ENCODE measurements at regions not wholly inside any gene's neighbourhood (a gene's known extent, or its start where the extent isn't known, plus 50 kb on each side); places are given as distances from the start of the nearest gene placed in this dataset.

DNA sequence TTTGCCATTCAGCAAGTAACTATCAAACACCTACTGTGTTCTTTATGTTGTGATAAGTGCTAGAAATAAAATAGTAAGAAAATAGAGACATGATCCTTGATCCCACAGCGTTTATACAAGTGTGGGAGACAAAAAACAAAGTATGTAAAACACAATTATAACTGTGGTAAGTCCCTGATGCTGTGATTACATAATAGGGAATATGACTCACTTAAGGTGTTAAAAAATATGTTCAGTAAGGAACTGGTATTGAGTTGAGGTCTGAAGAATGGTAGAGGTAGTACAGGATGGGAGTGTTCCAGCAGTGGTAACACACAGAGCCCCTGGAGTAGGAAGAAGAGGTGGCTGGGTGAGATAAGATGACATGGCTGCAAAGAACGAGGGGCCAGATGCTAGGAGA lies 132.1 kb upstream of the TMC3 start:
- H3K4me3 ChIP-seq (ENCODE audit: low read length): no peak overlapping the region
- H3K4me1 ChIP-seq (ENCODE audit: insufficient read depth, low read length): no peaks in the 10 kb centered on the region
- no peak overlapping the region for H2AFZ ChIP-seq (ENCODE audit: low read depth, low read length)
- H3K27me3 ChIP-seq (ENCODE audit: insufficient read depth, low read length): peaks cover 3% of the 10 kb centered on the region
- no peaks in the 10 kb centered on the region for H3K36me3 ChIP-seq (ENCODE audit: insufficient read depth, low read length)
- H3K9me3 ChIP-seq (ENCODE audit: low read length): no peaks in the 10 kb centered on the region

DNA sequence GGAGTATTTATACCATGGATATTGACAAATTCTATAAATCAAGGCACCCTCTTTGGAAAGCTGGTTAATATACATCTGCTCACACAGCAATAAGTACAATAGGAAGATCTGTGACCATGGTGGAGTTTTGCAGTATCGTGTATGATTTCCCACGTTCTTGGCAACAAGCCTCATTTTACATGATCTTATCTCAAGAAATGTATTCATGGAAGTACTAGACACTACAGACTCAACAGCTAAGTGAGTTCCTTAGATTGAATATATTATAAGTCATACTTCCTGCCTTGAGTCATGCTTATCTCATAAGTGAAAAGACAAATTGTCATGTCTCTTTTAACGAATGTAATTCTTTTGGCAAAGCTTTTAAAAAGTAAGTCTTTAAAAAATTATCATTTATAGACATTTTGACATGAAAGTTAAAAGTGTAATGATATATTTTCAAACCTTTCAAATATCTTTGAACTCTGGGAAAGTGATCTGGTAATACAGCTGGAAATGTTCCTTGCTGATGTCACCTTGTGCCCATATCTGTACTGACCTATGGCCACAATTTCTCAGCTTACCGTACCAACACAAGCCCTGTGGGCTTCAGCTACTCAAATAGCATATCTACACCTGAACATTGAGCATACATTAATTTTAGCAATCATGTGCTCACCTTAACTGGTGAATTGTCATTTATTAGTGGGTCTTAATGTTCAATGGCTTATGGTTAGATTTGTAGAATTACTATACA lies 130.3 kb upstream of the TMC3 start:
- H3K36me3 ChIP-seq (ENCODE audit: insufficient read depth, low read length): no peaks in the 10 kb centered on the region
- H3K27me3 ChIP-seq (ENCODE audit: insufficient read depth, low read length): peaks cover 3% of the 10 kb centered on the region
- H3K4me3 ChIP-seq (ENCODE audit: low read length): no peak overlapping the region
- H2AFZ ChIP-seq (ENCODE audit: low read depth, low read length): no peak overlapping the region
- no peaks in the 10 kb centered on the region for H3K9me3 ChIP-seq (ENCODE audit: low read length)
- H3K4me1 ChIP-seq (ENCODE audit: insufficient read depth, low read length): no peaks in the 10 kb centered on the region

DNA sequence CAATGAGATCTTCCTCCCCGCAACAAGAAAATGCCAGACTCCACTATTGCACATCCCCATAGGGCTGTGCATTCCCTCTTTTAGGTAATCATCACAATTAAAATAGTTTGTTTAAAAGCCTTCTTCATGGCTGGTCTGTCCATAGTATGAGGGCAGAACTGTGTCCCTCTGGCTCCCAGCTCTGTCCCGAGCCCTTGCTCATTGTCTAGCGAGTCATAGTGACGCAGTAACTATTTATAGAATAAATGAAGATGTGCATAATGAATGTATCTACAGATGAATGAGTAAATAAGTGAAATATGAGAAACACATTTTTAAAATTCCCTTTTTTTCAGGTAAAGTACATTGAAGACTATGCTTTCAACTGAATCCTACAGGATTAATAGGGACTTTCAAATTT lies 128.4 kb upstream of the TMC3 start:
- H3K4me1 ChIP-seq (ENCODE audit: insufficient read depth, low read length): no peaks in the 10 kb centered on the region
- H3K36me3 ChIP-seq (ENCODE audit: insufficient read depth, low read length): no peaks in the 10 kb centered on the region
- H2AFZ ChIP-seq (ENCODE audit: low read depth, low read length): no peak overlapping the region
- no peaks in the 10 kb centered on the region for H3K27me3 ChIP-seq (ENCODE audit: insufficient read depth, low read length)
- no peak overlapping the region for H3K4me3 ChIP-seq (ENCODE audit: low read length)
- H3K9me3 ChIP-seq (ENCODE audit: low read length): no peaks in the 10 kb centered on the region

DNA sequence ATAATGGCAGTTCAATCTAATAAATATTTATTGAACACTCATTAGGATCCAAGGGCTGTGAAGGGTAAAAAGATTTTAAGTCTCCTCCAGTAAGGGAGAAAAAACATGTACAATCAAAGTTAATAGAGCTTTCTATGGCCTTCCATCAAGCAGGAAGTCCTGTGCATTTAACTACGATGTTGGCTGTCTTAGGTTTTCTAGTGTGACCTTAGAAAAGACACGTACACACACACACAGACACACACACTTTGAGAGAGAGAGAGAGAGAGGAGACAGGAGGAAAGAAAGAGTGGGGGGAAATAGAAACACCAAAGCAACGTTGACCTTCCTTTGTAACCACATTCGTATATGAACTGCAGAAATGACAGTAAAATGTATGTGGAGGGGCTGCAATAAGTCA lies 126.1 kb upstream of the TMC3 start:
- no peaks in the 10 kb centered on the region for H3K4me1 ChIP-seq (ENCODE audit: insufficient read depth, low read length)
- no peaks in the 10 kb centered on the region for H3K9me3 ChIP-seq (ENCODE audit: low read length)
- H3K27me3 ChIP-seq (ENCODE audit: insufficient read depth, low read length): no peaks in the 10 kb centered on the region
- H2AFZ ChIP-seq (ENCODE audit: low read depth, low read length): no peak overlapping the region
- H3K4me3 ChIP-seq (ENCODE audit: low read length): no peak overlapping the region
- no peaks in the 10 kb centered on the region for H3K36me3 ChIP-seq (ENCODE audit: insufficient read depth, low read length)

DNA sequence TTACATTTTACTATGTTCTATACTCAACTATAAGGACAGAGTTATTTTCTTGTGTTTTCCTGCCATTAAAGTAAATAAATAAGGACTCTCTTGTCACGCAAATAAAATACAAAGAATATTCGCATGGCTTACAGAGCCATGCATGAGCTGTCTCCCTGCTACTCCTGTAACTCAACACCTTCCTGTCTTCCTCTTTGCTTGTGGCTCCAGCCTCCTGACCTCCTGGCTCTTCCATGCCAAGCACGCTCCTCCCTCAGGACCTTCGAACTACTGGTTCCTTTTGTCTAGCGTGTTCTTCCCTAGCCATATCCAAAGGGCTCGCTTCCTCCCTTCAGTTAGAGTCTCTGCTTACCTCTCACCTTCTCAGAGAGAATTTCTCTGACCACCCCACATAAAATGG lies 124.3 kb upstream of the TMC3 start:
- Histone ChIP-seq H3K4me3 (ENCODE audit: low read length) (no peak overlapping the region), H3K36me3 (ENCODE audit: insufficient read depth, low read length) (no peaks in the 10 kb centered on the region), H3K27me3 (ENCODE audit: insufficient read depth, low read length) (no peaks in the 10 kb centered on the region), H3K4me1 (ENCODE audit: insufficient read depth, low read length) (no peaks in the 10 kb centered on the region), H3K9me3 (ENCODE audit: low read length) (no peaks in the 10 kb centered on the region), H2AFZ (ENCODE audit: low read depth, low read length) (no peak overlapping the region)

DNA sequence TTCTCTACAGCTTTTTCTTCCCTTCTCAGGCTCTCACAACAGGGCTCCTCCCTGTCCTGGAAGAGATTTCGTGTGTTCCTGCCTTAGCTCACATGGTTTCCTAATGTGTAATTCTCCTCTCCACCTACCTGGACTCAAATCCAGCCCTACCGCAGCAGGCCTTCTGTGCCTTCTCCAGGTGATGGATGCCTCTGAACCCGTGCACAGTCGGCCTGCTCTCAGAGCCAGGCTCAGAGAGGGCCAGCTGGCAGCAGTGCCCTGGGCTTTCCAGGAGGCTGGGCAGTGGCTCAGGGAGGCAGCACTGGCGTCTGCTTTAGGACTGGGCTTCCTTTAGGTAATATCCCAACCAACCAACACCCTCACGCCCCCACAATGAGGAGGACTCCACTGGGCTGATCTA lies 123.2 kb upstream of the TMC3 start:
- Histone ChIP-seq H3K27me3 (ENCODE audit: insufficient read depth, low read length) (no peaks in the 10 kb centered on the region), H3K36me3 (ENCODE audit: insufficient read depth, low read length) (no peaks in the 10 kb centered on the region), H2AFZ (ENCODE audit: low read depth, low read length) (no peak overlapping the region), H3K4me1 (ENCODE audit: insufficient read depth, low read length) (no peaks in the 10 kb centered on the region), H3K4me3 (ENCODE audit: low read length) (no peak overlapping the region), H3K9me3 (ENCODE audit: low read length) (no peaks in the 10 kb centered on the region)

DNA sequence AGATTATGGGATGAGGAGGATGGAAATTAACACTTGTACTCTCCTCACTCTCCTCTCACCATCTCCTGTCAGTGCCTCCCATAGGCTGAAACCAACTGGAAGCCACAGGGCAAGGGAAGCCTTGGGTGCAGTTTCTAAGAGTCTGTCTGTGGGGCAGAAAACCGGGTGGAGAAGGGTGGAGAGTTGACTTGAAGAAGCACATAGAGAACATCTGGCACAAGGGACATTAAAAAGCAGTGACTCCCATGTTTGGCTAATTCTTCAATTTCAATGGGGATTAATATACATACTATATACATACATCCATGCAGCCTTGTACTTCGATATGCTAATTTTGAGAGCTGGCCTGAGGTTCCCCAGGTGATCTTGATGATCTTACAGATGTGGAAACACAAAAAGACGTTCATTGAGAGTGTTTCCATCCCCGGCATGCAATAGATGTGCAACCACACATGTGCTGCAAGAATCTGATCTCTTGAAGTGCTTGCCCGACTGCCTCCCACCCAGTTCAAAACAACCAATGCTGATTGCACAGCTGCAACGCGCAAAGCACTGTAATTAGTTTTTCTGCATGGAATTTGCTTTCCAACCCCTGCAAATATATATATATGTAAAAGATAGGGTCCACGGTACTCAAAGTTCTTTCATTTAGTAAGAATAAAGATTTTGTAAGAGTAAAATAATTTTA lies 121.9 kb upstream of the TMC3 start:
- Histone ChIP-seq H3K9me3 (ENCODE audit: low read length) (no peaks in the 10 kb centered on the region), H2AFZ (ENCODE audit: low read depth, low read length) (no peak overlapping the region), H3K4me3 (ENCODE audit: low read length) (no peak overlapping the region), H3K36me3 (ENCODE audit: insufficient read depth, low read length) (no peaks in the 10 kb centered on the region), H3K4me1 (ENCODE audit: insufficient read depth, low read length) (no peaks in the 10 kb centered on the region), H3K27me3 (ENCODE audit: insufficient read depth, low read length) (no peaks in the 10 kb centered on the region)

DNA sequence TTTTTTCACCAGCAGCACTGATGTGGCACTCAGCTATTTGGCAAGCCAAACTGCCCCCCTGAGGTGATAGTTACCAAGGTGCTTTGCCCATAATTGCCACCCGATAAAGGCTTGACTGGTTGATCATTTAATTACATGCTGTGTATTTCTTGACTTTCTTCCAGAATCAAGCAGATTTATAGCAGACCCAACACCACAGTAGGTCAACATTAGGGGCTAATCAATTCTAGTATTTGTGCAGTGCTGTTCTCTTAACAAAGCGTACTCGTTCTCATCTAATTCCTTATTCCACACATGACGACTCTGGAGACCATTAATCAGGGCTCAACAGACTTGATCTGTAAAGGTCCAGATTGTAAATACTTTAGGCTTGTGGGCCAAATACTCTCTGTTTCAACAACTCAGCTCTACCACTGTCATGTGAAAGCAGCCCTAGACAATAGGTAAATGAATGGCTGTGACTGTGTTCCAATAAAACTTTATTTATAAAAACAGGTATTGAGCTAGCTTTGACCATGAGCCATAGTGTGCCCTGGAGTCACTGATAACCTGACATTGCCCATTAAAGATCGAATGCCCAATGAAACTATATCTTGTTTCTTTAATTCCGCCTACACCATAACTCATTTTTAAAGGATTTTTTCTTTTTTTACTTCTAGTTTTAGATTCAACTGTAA lies 119.1 kb upstream of the TMC3 start:
- Histone ChIP-seq H3K4me1 (ENCODE audit: insufficient read depth, low read length) (no peaks in the 10 kb centered on the region), H3K36me3 (ENCODE audit: insufficient read depth, low read length) (no peaks in the 10 kb centered on the region), H3K9me3 (ENCODE audit: low read length) (no peaks in the 10 kb centered on the region), H2AFZ (ENCODE audit: low read depth, low read length) (no peak overlapping the region), H3K4me3 (ENCODE audit: low read length) (no peak overlapping the region), H3K27me3 (ENCODE audit: insufficient read depth, low read length) (no peaks in the 10 kb centered on the region)

DNA sequence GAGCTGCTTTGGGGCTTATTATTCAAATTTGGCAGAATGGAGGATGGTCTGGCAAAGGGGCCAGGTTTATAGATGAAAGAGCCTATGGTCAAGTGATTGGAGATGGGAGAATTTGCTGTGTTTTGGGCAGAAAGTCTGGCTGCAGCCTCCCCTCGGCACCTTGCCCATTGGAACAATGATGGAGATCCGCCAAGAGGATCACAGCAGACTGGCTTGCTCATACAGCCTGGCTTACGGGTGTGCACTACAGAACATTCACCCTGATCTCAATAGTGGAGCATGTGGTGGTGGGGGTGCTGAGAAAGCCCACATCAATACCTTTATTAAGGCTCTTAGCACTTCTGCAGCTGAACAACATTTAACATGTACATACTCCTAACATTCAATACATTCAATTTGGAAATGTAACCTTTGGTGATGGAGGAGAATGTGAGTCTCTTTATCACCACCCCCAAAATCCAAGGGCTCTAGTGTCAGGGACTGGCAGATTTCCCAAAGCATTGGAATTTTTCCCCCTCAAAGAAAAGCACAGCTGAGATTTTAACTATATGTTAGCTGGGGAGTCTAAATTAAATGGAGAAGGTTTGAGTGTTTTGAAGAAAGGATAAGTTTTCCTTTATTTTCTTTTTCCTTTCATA lies 118.4 kb upstream of the TMC3 start:
- Histone ChIP-seq H3K36me3 (ENCODE audit: insufficient read depth, low read length) (no peaks in the 10 kb centered on the region), H3K27me3 (ENCODE audit: insufficient read depth, low read length) (no peaks in the 10 kb centered on the region), H2AFZ (ENCODE audit: low read depth, low read length) (no peak overlapping the region), H3K9me3 (ENCODE audit: low read length) (no peaks in the 10 kb centered on the region), H3K4me3 (ENCODE audit: low read length) (no peak overlapping the region), H3K4me1 (ENCODE audit: insufficient read depth, low read length) (no peaks in the 10 kb centered on the region)

DNA sequence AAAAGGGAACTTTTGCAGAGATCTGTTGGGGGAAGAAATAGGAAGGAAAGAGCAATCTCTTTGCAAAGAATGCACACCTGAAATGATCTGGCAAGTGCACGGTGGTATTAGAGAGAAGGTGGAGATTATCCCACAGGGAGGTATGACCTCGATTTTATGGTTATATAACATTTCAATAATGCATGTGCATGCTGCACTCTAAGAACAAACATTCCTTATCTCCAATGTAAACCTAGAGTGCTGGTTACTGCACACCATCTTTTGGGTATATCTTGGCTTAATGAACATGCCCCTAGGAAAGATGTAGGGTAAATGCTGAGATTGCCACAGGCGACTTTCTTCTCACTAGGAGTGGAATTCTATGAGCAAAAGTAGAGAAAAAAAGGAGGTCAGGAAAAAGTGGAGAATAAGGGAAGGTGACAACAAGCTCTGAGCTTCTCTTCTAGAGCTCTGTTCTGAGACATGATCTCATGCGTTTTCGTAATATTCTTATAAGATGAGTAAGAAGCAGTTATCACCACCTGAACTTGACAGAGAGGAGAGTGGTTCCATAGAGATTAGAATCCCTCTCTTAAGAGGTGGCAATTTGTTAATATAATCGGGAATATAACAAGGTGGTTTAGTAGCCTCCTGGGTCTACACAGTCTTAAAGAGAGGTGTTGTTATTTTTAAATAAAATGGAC lies 117.5 kb upstream of the TMC3 start:
- Histone ChIP-seq H3K4me3 (ENCODE audit: low read length) (no peak overlapping the region), H3K4me1 (ENCODE audit: insufficient read depth, low read length) (no peaks in the 10 kb centered on the region), H3K27me3 (ENCODE audit: insufficient read depth, low read length) (no peaks in the 10 kb centered on the region), H3K36me3 (ENCODE audit: insufficient read depth, low read length) (no peaks in the 10 kb centered on the region), H2AFZ (ENCODE audit: low read depth, low read length) (no peak overlapping the region), H3K9me3 (ENCODE audit: low read length) (no peaks in the 10 kb centered on the region)

DNA sequence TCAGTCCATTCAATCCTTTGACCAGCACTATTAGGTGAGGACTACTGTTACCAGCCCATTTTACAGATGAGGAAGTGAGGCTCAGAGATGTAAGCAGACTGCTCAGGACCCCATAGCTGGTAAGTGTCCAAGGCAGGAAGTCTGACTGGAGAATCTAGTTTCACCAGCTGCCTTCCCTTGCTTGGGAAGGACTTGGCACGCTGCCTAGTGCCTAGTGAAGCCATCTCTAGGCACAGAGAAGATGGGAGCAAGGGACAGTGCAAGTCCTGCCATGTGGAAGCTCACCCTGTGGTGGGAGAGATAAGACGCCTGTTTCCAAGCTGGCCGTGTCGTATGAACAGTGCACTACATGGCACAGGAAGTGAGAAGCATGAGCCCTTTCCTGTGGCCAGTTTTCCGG lies 111.8 kb upstream of the TMC3 start:
- Histone ChIP-seq H3K4me3 (ENCODE audit: low read length) (no peak overlapping the region), H3K9me3 (ENCODE audit: low read length) (no peaks in the 10 kb centered on the region), H3K27me3 (ENCODE audit: insufficient read depth, low read length) (no peaks in the 10 kb centered on the region), H2AFZ (ENCODE audit: low read depth, low read length) (no peak overlapping the region), H3K4me1 (ENCODE audit: insufficient read depth, low read length) (no peaks in the 10 kb centered on the region), H3K36me3 (ENCODE audit: insufficient read depth, low read length) (no peaks in the 10 kb centered on the region)

DNA sequence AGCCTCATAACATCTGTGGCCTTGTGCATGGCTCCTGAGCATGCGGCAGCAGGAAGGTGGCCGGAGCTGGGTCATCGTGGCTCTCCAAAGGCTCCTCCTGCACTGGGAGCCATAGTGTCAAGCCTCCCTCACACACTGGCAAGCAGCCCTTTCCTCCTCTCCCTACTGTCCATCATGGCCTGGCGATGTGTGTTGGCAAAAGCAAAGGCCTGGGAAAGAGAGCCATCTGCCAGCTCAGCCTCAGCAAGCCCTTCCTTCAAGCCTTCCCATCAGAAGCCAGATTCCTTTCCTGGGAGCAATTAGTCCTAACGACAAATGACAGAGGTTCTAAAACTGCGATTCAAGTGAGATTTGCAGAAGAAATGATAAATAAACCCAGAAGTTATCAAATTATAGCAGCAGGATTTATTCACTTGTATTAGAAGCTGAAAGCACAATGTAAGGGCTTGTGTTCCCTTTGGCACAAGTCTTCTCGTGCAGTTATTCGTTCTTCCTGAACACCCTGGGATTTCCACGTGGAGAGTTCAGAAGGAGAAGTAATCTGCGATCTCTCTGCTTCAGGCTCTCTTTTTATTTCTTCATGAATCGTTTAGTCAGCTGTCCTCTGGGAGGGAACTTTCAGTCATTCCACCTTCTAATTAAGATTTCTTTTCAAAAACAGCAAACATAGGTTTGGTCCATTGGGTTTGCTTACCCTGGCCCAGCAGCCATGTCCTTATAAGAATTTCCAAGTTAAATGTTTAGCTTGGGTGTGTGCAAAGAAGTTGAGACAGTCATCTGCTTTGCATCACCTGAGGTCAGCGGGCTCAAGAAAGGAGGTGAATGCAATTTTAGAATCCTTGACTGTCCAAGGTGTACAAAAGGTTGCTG lies 110.3 kb upstream of the TMC3 start:
- Histone ChIP-seq H3K4me3 (ENCODE audit: low read length) (no peak overlapping the region), H3K36me3 (ENCODE audit: insufficient read depth, low read length) (no peaks in the 10 kb centered on the region), H3K9me3 (ENCODE audit: low read length) (no peaks in the 10 kb centered on the region), H3K27me3 (ENCODE audit: insufficient read depth, low read length) (no peaks in the 10 kb centered on the region), H3K4me1 (ENCODE audit: insufficient read depth, low read length) (no peaks in the 10 kb centered on the region), H2AFZ (ENCODE audit: low read depth, low read length) (no peak overlapping the region)

All from neuron (in vitro differentiated cells).